Astrocyte (in vitro differentiated cells and primary cell): ENCODE measurements at regions not wholly inside any gene's neighbourhood (a gene's known extent, or its start where the extent isn't known, plus 50 kb on each side); places are given as distances from the start of the nearest gene placed in this dataset.

Experiments used
- DNase-seq: peaks from one replicate; pipeline ENCODE4 v3.0.0-alpha.2; 2010; ENCODE audit warnings: low read depth
- FAIRE-seq: peaks from 2 replicates; lab custom pipeline; 2011; peaks lifted over from hg19 to GRCh38; lab: Jason Lieb, UNC
- H2AFZ ChIP-seq: 2 replicates; pipeline ENCODE4 v1.6.0; 2012; ENCODE audit warnings: low read depth, low read length, inconsistent platforms
- H3K27ac ChIP-seq: 2 replicates; pipeline ENCODE4 v1.5.1; 2011; ENCODE audit warnings: low read depth, low read length, inconsistent platforms
- H3K27me3 ChIP-seq: 2 replicates; pipeline ENCODE4 v1.6.0; 2011; ENCODE audit warnings: low read length, inconsistent platforms; ENCODE audit not compliant: insufficient read depth
- H3K36me3 ChIP-seq: 2 replicates; pipeline ENCODE4 v1.5.1; 2011; ENCODE audit warnings: low read length, inconsistent platforms; ENCODE audit not compliant: insufficient read depth
- H3K4me1 ChIP-seq: 2 replicates; pipeline ENCODE4 v1.5.1; 2011; ENCODE audit warnings: low read length, inconsistent platforms; ENCODE audit not compliant: insufficient read depth
- H3K4me2 ChIP-seq: 2 replicates; pipeline ENCODE4 v1.6.0; 2012; ENCODE audit warnings: low read length, inconsistent platforms
- H3K4me3 ChIP-seq: 2 replicates; pipeline ENCODE4 v1.5.1; 2011; ENCODE audit warnings: low read depth, mild to moderate bottlenecking, low read length, inconsistent platforms; ENCODE audit not compliant: insufficient read depth
- H3K79me2 ChIP-seq: 2 replicates; pipeline ENCODE4 v1.6.0; 2012; ENCODE audit warnings: mild to moderate bottlenecking, low read length, inconsistent platforms; ENCODE audit not compliant: insufficient read depth
- H3K9ac ChIP-seq: 2 replicates; pipeline ENCODE4 v1.6.0; 2012; ENCODE audit warnings: mild to moderate bottlenecking, low read length, inconsistent platforms
- H3K9me3 ChIP-seq: 2 replicates; pipeline ENCODE4 v1.5.1; 2012; ENCODE audit warnings: low read depth, mild to moderate bottlenecking, low read length, inconsistent platforms; ENCODE audit not compliant: insufficient read depth
- H4K20me1 ChIP-seq: 2 replicates; pipeline ENCODE4 v1.6.0; 2012; ENCODE audit warnings: low read length, inconsistent platforms; ENCODE audit not compliant: insufficient read depth
- H3K27ac Mint-ChIP-seq: one replicate; pipeline ENCODE4 v1.8.0; 2021; ENCODE audit warnings: mild to moderate bottlenecking, mixed read lengths; ENCODE audit not compliant: unreplicated experiment
- H3K27me3 Mint-ChIP-seq: one replicate; pipeline ENCODE4 v1.8.0; 2021; ENCODE audit warnings: low read depth, mixed read lengths; ENCODE audit not compliant: unreplicated experiment
- H3K36me3 Mint-ChIP-seq: one replicate; pipeline ENCODE4 v1.8.0; 2021; ENCODE audit warnings: low read depth, mixed read lengths; ENCODE audit not compliant: unreplicated experiment
- H3K4me1 Mint-ChIP-seq: one replicate; pipeline ENCODE4 v1.8.0; 2021; ENCODE audit warnings: low read depth, mixed read lengths; ENCODE audit not compliant: unreplicated experiment
- H3K4me3 Mint-ChIP-seq: one replicate; pipeline ENCODE4 v1.8.0; 2021; ENCODE audit warnings: mild to moderate bottlenecking, moderate library complexity, mixed read lengths; ENCODE audit not compliant: unreplicated experiment
- H3K9me3 Mint-ChIP-seq: one replicate; pipeline ENCODE4 v1.8.0; 2021; ENCODE audit warnings: mild to moderate bottlenecking, mixed read lengths; ENCODE audit not compliant: unreplicated experiment
- CTCF ChIP-seq: IDR thresholded peaks from 2 replicates; pipeline ENCODE4 v1.5.1; 2011; ENCODE audit warnings: low read depth, mild to moderate bottlenecking, inconsistent platforms, low read length, moderate library complexity; ENCODE audit not compliant: insufficient read depth
- EZH2 ChIP-seq: IDR thresholded peaks from 2 replicates; pipeline ENCODE4 v1.6.1; 2012; ENCODE audit warnings: mild to moderate bottlenecking, low read length, inconsistent platforms; ENCODE audit not compliant: insufficient read depth

- Histone ChIP-seq H3K27ac (no peak overlapping the region), H3K79me2 (no peaks in the 10 kb centered on the region), H3K4me3 (no peak overlapping the region), H3K9ac (no peak overlapping the region), H3K4me1 (no peaks in the 10 kb centered on the region), H4K20me1 (no peaks in the 10 kb centered on the region), H3K27me3 (no peaks in the 10 kb centered on the region), H3K36me3 (no peaks in the 10 kb centered on the region), H3K4me2 (no peak overlapping the region), H3K9me3 (no peaks in the 10 kb centered on the region), H2AFZ (no peak overlapping the region)
- Mint-ChIP-seq H3K4me3 (no peak overlapping the region), H3K36me3 (no peaks in the 10 kb centered on the region), H3K9me3 (no peaks in the 10 kb centered on the region), H3K27ac (no peak overlapping the region), H3K27me3 (no peaks in the 10 kb centered on the region), H3K4me1 (peaks cover 18% of the 10 kb centered on the region)
- DNase-seq (no peak), FAIRE-seq (no peak)
- no peak for TF ChIP-seq EZH2
- TF ChIP-seq CTCF: no peak
These were observed 193.4 kb upstream of the MYT1L start for GRCh38 chr2:2524348-2524941.

GRCh38 chr2:2523461-2524347 is 192.6 kb upstream of the MYT1L start:
- Histone ChIP-seq H3K4me3 (no peak overlapping the region), H3K4me1 (no peaks in the 10 kb centered on the region), H2AFZ (no peak overlapping the region), H3K27me3 (no peaks in the 10 kb centered on the region), H3K79me2 (no peaks in the 10 kb centered on the region), H3K4me2 (no peak overlapping the region), H3K9me3 (no peaks in the 10 kb centered on the region), H3K36me3 (no peaks in the 10 kb centered on the region), H3K27ac (no peak overlapping the region), H4K20me1 (no peaks in the 10 kb centered on the region), H3K9ac (no peak overlapping the region)
- no peak for TF ChIP-seq CTCF
- TF ChIP-seq EZH2: no peak
- Mint-ChIP-seq H3K4me1 (peaks cover 18% of the 10 kb centered on the region), H3K27me3 (no peaks in the 10 kb centered on the region), H3K9me3 (no peaks in the 10 kb centered on the region), H3K36me3 (no peaks in the 10 kb centered on the region), H3K27ac (no peak overlapping the region), H3K4me3 (no peak overlapping the region)
- DNase-seq: no peak
- FAIRE-seq: no peak

- H3K27me3 ChIP-seq: no peaks in the 10 kb centered on the region
- H3K9ac ChIP-seq: no peak overlapping the region
- no peaks in the 10 kb centered on the region for H3K4me1 ChIP-seq
- no peaks in the 10 kb centered on the region for H4K20me1 ChIP-seq
- Mint-ChIP-seq H3K27me3 (peaks cover 8% of the 10 kb centered on the region), H3K4me3 (no peak overlapping the region), H3K9me3 (no peaks in the 10 kb centered on the region), H3K36me3 (no peaks in the 10 kb centered on the region), H3K4me1 (peaks cover 9% of the 10 kb centered on the region), H3K27ac (no peak overlapping the region)
- H2AFZ ChIP-seq: no peak overlapping the region
- TF ChIP-seq CTCF: no peak
- no peak for TF ChIP-seq EZH2
- FAIRE-seq (no peak), DNase-seq (no peak)
- H3K27ac ChIP-seq: no peak overlapping the region
- no peak overlapping the region for H3K4me2 ChIP-seq
- no peaks in the 10 kb centered on the region for H3K36me3 ChIP-seq
- H3K9me3 ChIP-seq: peaks cover 4% of the 10 kb centered on the region
- no peak overlapping the region for H3K4me3 ChIP-seq
- no peaks in the 10 kb centered on the region for H3K79me2 ChIP-seq
These were observed 189.3 kb upstream of the MYT1L start for GRCh38 chr2:2520401-2520811.
